Trophoblast cell (in vitro differentiated cells and primary cell): ENCODE measurements at regions not wholly inside any gene's neighbourhood (a gene's known extent, or its start where the extent isn't known, plus 50 kb on each side); places are given as distances from the start of the nearest gene placed in this dataset.

ENCODE experiments used
- DNase-seq, 2 donors: peaks; one replicate each; pipeline ENCODE4 v3.0.0-alpha.2; 2016
- H2AFZ ChIP-seq: 2 replicates; pipeline ENCODE4 v1.6.1; 2013; ENCODE audit warnings: low read length, moderate library complexity, mild to moderate bottlenecking; ENCODE audit not compliant: insufficient read depth, poor library complexity
- H2AK5ac ChIP-seq: 2 replicates; pipeline ENCODE4 v1.6.1; 2013; ENCODE audit warnings: mild to moderate bottlenecking, low read length
- H2BK120ac ChIP-seq: 2 replicates; pipeline ENCODE4 v1.6.1; 2013; ENCODE audit warnings: low read length, mild to moderate bottlenecking, moderate library complexity; ENCODE audit not compliant: insufficient read depth, poor library complexity
- H2BK12ac ChIP-seq: 2 replicates; pipeline ENCODE4 v1.6.1; 2013; ENCODE audit warnings: mild to moderate bottlenecking, low read length, moderate library complexity
- H2BK5ac ChIP-seq: 2 replicates; pipeline ENCODE4 v1.6.1; 2013; ENCODE audit warnings: low read length, low read depth, moderate library complexity, mild to moderate bottlenecking; ENCODE audit not compliant: poor library complexity
- H3K14ac ChIP-seq: 2 replicates; pipeline ENCODE4 v1.6.1; 2013; ENCODE audit warnings: mild to moderate bottlenecking, low read length
- H3K18ac ChIP-seq: 2 replicates; pipeline ENCODE4 v1.6.1; 2013; ENCODE audit warnings: mild to moderate bottlenecking, low read length
- H3K23ac ChIP-seq: 2 replicates; pipeline ENCODE4 v1.6.1; 2013; ENCODE audit warnings: low read length
- H3K27ac ChIP-seq: 2 replicates; pipeline ENCODE4 v1.5.1; 2013; ENCODE audit warnings: low read depth, mild to moderate bottlenecking, inconsistent platforms, low read length, moderate library complexity
- H3K27me3 ChIP-seq: 2 replicates; pipeline ENCODE4 v1.6.1; 2013; ENCODE audit warnings: inconsistent platforms, mild to moderate bottlenecking, low read length, moderate library complexity; ENCODE audit not compliant: insufficient read depth
- H3K36me3 ChIP-seq, 2 experiments: 1 replicate in 1 of 2; 2 replicates in 1 of 2; pipeline ENCODE4 v1.6.1; 2013; ENCODE audit warnings: low read length in 2 of 2, mild to moderate bottlenecking in 2 of 2, moderate library complexity in 1 of 2; ENCODE audit not compliant: insufficient read depth in 2 of 2, control insufficient read depth in 1 of 2
- H3K4ac ChIP-seq: 2 replicates; pipeline ENCODE4 v1.6.1; 2013; ENCODE audit warnings: low read depth, mild to moderate bottlenecking, low read length, moderate library complexity
- H3K4me1 ChIP-seq, 2 experiments: 1 replicate in 1 of 2; 2 replicates in 1 of 2; pipeline ENCODE4 v1.6.1; 2013; ENCODE audit warnings: low read length in 2 of 2, mild to moderate bottlenecking in 2 of 2, moderate library complexity in 1 of 2; ENCODE audit not compliant: insufficient read depth in 2 of 2, control insufficient read depth in 1 of 2
- H3K4me2 ChIP-seq: 2 replicates; pipeline ENCODE4 v1.6.1; 2013; ENCODE audit warnings: inconsistent platforms, mild to moderate bottlenecking, low read length, moderate library complexity
- H3K4me3 ChIP-seq: 2 replicates; pipeline ENCODE4 v1.5.1; 2013; ENCODE audit warnings: mild to moderate bottlenecking, low read depth, low read length, inconsistent platforms
- H3K79me1 ChIP-seq: one replicate; pipeline ENCODE4 v1.6.1; 2013; ENCODE audit warnings: low read length
- H3K79me2 ChIP-seq: 2 replicates; pipeline ENCODE4 v1.6.1; 2013; ENCODE audit warnings: low read length, mild to moderate bottlenecking; ENCODE audit not compliant: control insufficient read depth, insufficient read depth, poor library complexity
- H3K9ac ChIP-seq: 2 replicates; pipeline ENCODE4 v1.6.1; 2013; ENCODE audit warnings: mild to moderate bottlenecking, low read length
- H3K9me3 ChIP-seq: 2 replicates; pipeline ENCODE4 v1.6.1; 2013; ENCODE audit warnings: low read depth, mild to moderate bottlenecking, control low read depth, inconsistent platforms, low read length; ENCODE audit not compliant: insufficient read depth
- H4K12ac ChIP-seq: 2 replicates; pipeline ENCODE4 v1.6.1; 2013; ENCODE audit warnings: low read depth, mild to moderate bottlenecking, low read length, moderate library complexity
- H4K8ac ChIP-seq: 2 replicates; pipeline ENCODE4 v1.6.1; 2013; ENCODE audit warnings: low read depth, mild to moderate bottlenecking, low read length, moderate library complexity
- H4K91ac ChIP-seq: one replicate; pipeline ENCODE4 v1.6.1; 2013; ENCODE audit warnings: low read depth, mild to moderate bottlenecking, low read length, moderate library complexity
- WGBS: extraction: QIAGEN DNeasy Blood & Tissue Kit; methylation state at CpG from one replicate; pipeline ENCODE4 v1.1.7; 2013; ENCODE audit warnings: missing lambda C conversion rate; ENCODE audit not compliant: insufficient read length, insufficient coverage; ENCODE audit errors: extremely low coverage; 5-methylcytosine and 5-hydroxymethylcytosine counted together

GRCh38 chr10:78660446-78661106, 408.2 kb upstream of the ZMIZ1 start:
- H3K4me1 ChIP-seq: peaks cover 12 to 16% of the 10 kb centered on the region in 2 experiments
- no peak overlapping the region for H3K18ac ChIP-seq
- peak overlapping the region; percentile 24 for H2BK5ac ChIP-seq
- DNase-seq: no peak
- no peak overlapping the region for H2AFZ ChIP-seq
- peak overlapping the region; percentile 60 for H3K14ac ChIP-seq
- peaks cover 18% of the 10 kb centered on the region for H3K79me1 ChIP-seq
- no peaks in the 10 kb centered on the region for H3K27me3 ChIP-seq
- no CpG with 5 or more reads among the region's 7 CpGs for WGBS
- no peaks in the 10 kb centered on the region for H3K9me3 ChIP-seq
- H2BK120ac ChIP-seq: peak overlapping the region; percentile 68
- H3K4ac ChIP-seq: no peak overlapping the region
- peak overlapping the region; percentile 97 for H2BK12ac ChIP-seq
- peak overlapping the region; percentile 57 for H4K91ac ChIP-seq
- no peak overlapping the region for H3K23ac ChIP-seq
- peak overlapping the region; percentile 84 for H2AK5ac ChIP-seq
- no peak overlapping the region for H3K4me3 ChIP-seq
- H3K4me2 ChIP-seq: no peak overlapping the region
- H3K36me3 ChIP-seq: no peaks in the 10 kb centered on the region
- no peak overlapping the region for H3K27ac ChIP-seq
- no peak overlapping the region for H4K8ac ChIP-seq
- H4K12ac ChIP-seq: no peak overlapping the region
- H3K79me2 ChIP-seq: peaks cover 5% of the 10 kb centered on the region
- H3K9ac ChIP-seq: no peak overlapping the region

- no peak overlapping the region for H2AFZ ChIP-seq
- WGBS: no CpG with 5 or more reads among the region's 4 CpGs
- no peak for DNase-seq
Measured at GRCh38 chr10:78663721-78664120, 405.0 kb upstream of the ZMIZ1 start.

GRCh38 chr10:78664929-78665553, 403.7 kb upstream of the ZMIZ1 start:
- no peak overlapping the region for H4K12ac ChIP-seq
- WGBS: no CpG with 5 or more reads among the region's 4 CpGs
- no peak overlapping the region for H3K4me3 ChIP-seq

More at GRCh38 chr10:78663721-78664120, 405.0 kb upstream of the ZMIZ1 start:
- H3K14ac ChIP-seq: no peak overlapping the region
- no peaks in the 10 kb centered on the region for H3K4me1 ChIP-seq
- H3K9ac ChIP-seq: no peak overlapping the region
- H3K9me3 ChIP-seq: no peaks in the 10 kb centered on the region
- no peaks in the 10 kb centered on the region for H3K27me3 ChIP-seq
- no peak overlapping the region for H3K4ac ChIP-seq
- H4K12ac ChIP-seq: no peak overlapping the region
- H4K8ac ChIP-seq: no peak overlapping the region
- H3K79me2 ChIP-seq: no peaks in the 10 kb centered on the region
- H3K27ac ChIP-seq: no peak overlapping the region
- H3K23ac ChIP-seq: no peak overlapping the region
- H4K91ac ChIP-seq: no peak overlapping the region
- no peak overlapping the region for H2BK120ac ChIP-seq
- H3K79me1 ChIP-seq: no peaks in the 10 kb centered on the region
- no peak overlapping the region for H3K4me2 ChIP-seq
- H2AK5ac ChIP-seq: no peak overlapping the region
- H3K18ac ChIP-seq: no peak overlapping the region
- no peak overlapping the region for H2BK5ac ChIP-seq
- no peak overlapping the region for H3K4me3 ChIP-seq
- no peak overlapping the region for H2BK12ac ChIP-seq
- no peaks in the 10 kb centered on the region for H3K36me3 ChIP-seq

GRCh38 chr10:78672918-78673317, 395.8 kb upstream of the ZMIZ1 start:
- H4K12ac ChIP-seq: no peak overlapping the region
- no peak overlapping the region for H2BK120ac ChIP-seq
- no peak overlapping the region for H3K4me2 ChIP-seq
- H3K14ac ChIP-seq: no peak overlapping the region
- no peak for DNase-seq
- H3K9me3 ChIP-seq: no peaks in the 10 kb centered on the region
- H3K36me3 ChIP-seq: no peaks in the 10 kb centered on the region
- H3K4ac ChIP-seq: no peak overlapping the region
- no peaks in the 10 kb centered on the region for H3K27me3 ChIP-seq
- no peaks in the 10 kb centered on the region for H3K79me2 ChIP-seq
- no peak overlapping the region for H2AFZ ChIP-seq
- H3K4me1 ChIP-seq: peaks cover 0 to 2% of the 10 kb centered on the region in 2 experiments
- no peak overlapping the region for H3K9ac ChIP-seq
- no peak overlapping the region for H2BK12ac ChIP-seq
- H3K23ac ChIP-seq: no peak overlapping the region
- H3K18ac ChIP-seq: no peak overlapping the region
- no CpG with 5 or more reads among the region's 4 CpGs for WGBS
- H3K27ac ChIP-seq: no peak overlapping the region
- no peak overlapping the region for H4K8ac ChIP-seq
- no peak overlapping the region for H3K4me3 ChIP-seq
- H2BK5ac ChIP-seq: no peak overlapping the region
- no peak overlapping the region for H2AK5ac ChIP-seq
- H3K79me1 ChIP-seq: no peaks in the 10 kb centered on the region
- H4K91ac ChIP-seq: no peak overlapping the region

More at GRCh38 chr10:78664929-78665553, 403.7 kb upstream of the ZMIZ1 start:
- Histone ChIP-seq H2BK12ac (no peak overlapping the region), H3K23ac (no peak overlapping the region), H3K18ac (no peak overlapping the region), H2AFZ (no peak overlapping the region), H2BK5ac (no peak overlapping the region), H4K91ac (no peak overlapping the region), H3K9ac (no peak overlapping the region), H3K4ac (no peak overlapping the region), H4K8ac (no peak overlapping the region), H3K27ac (no peak overlapping the region), H2BK120ac (no peak overlapping the region), H3K4me2 (no peak overlapping the region), H3K14ac (no peak overlapping the region), H3K27me3 (no peaks in the 10 kb centered on the region), H3K79me2 (no peaks in the 10 kb centered on the region), H3K9me3 (no peaks in the 10 kb centered on the region), H3K4me1 (no peaks in the 10 kb centered on the region), H3K36me3 (no peaks in the 10 kb centered on the region), H2AK5ac (no peak overlapping the region), H3K79me1 (no peaks in the 10 kb centered on the region)
- DNase-seq: peak in 1 of 2 donors; percentile 63
